GM23248 (cell line): ENCODE measurements at regions not wholly inside any gene's neighbourhood (a gene's known extent, or its start where the extent isn't known, plus 50 kb on each side); places are given as distances from the start of the nearest gene placed in this dataset.

Experiments
- DNase-seq: peaks from one replicate; pipeline ENCODE4 v3.0.0-alpha.2; 2015
- H2AFZ ChIP-seq: fragments of 200-600 bp; sonication (generic); 2 replicates; pipeline ENCODE4 v1.6.1; 2016; ENCODE audit warnings: antibody characterized with exemption
- H3F3A ChIP-seq: fragments of 200-600 bp; sonication (generic); 2 replicates; pipeline ENCODE4 v1.6.1; 2016; ENCODE audit warnings: mild to moderate bottlenecking, antibody characterized with exemption, mixed run types; ENCODE audit not compliant: insufficient read depth
- H3K27ac ChIP-seq: fragments of 200-600 bp; sonication (generic); 2 replicates; pipeline ENCODE4 v1.5.1; 2016; ENCODE audit warnings: mild to moderate bottlenecking
- H3K27me3 ChIP-seq: fragments of 200-600 bp; sonication (generic); replicated peaks from 2 replicates; pipeline ENCODE4 v1.6.1; 2016; ENCODE audit warnings: mild to moderate bottlenecking; ENCODE audit not compliant: insufficient read depth
- H3K36me3 ChIP-seq: fragments of 200-600 bp; sonication (generic); 2 replicates; pipeline ENCODE4 v1.6.1; 2016; ENCODE audit warnings: low read depth, mild to moderate bottlenecking
- H3K4me1 ChIP-seq: fragments of 200-600 bp; sonication (generic); 2 replicates; pipeline ENCODE4 v1.6.1; 2016; ENCODE audit warnings: mild to moderate bottlenecking; ENCODE audit not compliant: insufficient read depth
- H3K4me2 ChIP-seq: fragments of 200-600 bp; sonication (generic); one replicate; pipeline ENCODE4 v1.6.1; 2016; ENCODE audit warnings: mild to moderate bottlenecking; ENCODE audit not compliant: unreplicated experiment
- H3K4me3 ChIP-seq: fragments of 200-600 bp; sonication (generic); 2 replicates; pipeline ENCODE4 v1.5.1; 2016; ENCODE audit warnings: mild to moderate bottlenecking
- H3K79me2 ChIP-seq: fragments of 200-600 bp; sonication (generic); 2 replicates; pipeline ENCODE4 v1.6.1; 2016; ENCODE audit warnings: mild to moderate bottlenecking; ENCODE audit not compliant: insufficient read depth
- H3K9ac ChIP-seq: fragments of 200-600 bp; sonication (generic); 2 replicates; pipeline ENCODE4 v1.6.1; 2016; ENCODE audit warnings: mild to moderate bottlenecking
- H3K9me2 ChIP-seq: fragments of 200-600 bp; sonication (generic); 2 replicates; pipeline ENCODE4 v1.6.1; 2016; ENCODE audit warnings: mixed run types, mild to moderate bottlenecking, moderate library complexity; ENCODE audit not compliant: insufficient read depth
- H3K9me3 ChIP-seq: fragments of 200-600 bp; sonication (generic); one replicate; pipeline ENCODE4 v1.6.1; 2017; ENCODE audit warnings: low read depth
- H4K20me1 ChIP-seq: fragments of 200-600 bp; sonication (generic); 2 replicates; pipeline ENCODE4 v1.6.0; 2016; ENCODE audit not compliant: insufficient read depth
- EZH2 ChIP-seq: fragments of 200-600 bp; sonication (generic); IDR thresholded peaks from 2 replicates; pipeline ENCODE4 v1.6.1; 2018; ENCODE audit warnings: antibody characterized with exemption, mild to moderate bottlenecking; ENCODE audit not compliant: insufficient read depth, poor library complexity, severe bottlenecking
- EZH2phosphoT487 ChIP-seq: fragments of 200-600 bp; sonication (generic); IDR thresholded peaks from 2 replicates; pipeline ENCODE4 v1.6.1; 2018; ENCODE audit warnings: antibody characterized with exemption, moderate library complexity, mild to moderate bottlenecking, low read depth; ENCODE audit not compliant: insufficient read depth
- WGBS, 2 experiments: methylation state at CpG; one replicate each; pipeline ENCODE4 v1.1.6; 2015 to 2017; ENCODE audit warnings: low lambda C conversion rate in 2 of 2, low coverage in 1 of 2; ENCODE audit errors: missing lambda C conversion rate in 2 of 2; 5-methylcytosine and 5-hydroxymethylcytosine counted together
- in situ Hi-C: fragments of 300-500 bp; cut with MboI; formaldehyde crosslinking; loops from 2 replicates; pipeline ENCODE4 v1.15.0; 2020

DNA sequence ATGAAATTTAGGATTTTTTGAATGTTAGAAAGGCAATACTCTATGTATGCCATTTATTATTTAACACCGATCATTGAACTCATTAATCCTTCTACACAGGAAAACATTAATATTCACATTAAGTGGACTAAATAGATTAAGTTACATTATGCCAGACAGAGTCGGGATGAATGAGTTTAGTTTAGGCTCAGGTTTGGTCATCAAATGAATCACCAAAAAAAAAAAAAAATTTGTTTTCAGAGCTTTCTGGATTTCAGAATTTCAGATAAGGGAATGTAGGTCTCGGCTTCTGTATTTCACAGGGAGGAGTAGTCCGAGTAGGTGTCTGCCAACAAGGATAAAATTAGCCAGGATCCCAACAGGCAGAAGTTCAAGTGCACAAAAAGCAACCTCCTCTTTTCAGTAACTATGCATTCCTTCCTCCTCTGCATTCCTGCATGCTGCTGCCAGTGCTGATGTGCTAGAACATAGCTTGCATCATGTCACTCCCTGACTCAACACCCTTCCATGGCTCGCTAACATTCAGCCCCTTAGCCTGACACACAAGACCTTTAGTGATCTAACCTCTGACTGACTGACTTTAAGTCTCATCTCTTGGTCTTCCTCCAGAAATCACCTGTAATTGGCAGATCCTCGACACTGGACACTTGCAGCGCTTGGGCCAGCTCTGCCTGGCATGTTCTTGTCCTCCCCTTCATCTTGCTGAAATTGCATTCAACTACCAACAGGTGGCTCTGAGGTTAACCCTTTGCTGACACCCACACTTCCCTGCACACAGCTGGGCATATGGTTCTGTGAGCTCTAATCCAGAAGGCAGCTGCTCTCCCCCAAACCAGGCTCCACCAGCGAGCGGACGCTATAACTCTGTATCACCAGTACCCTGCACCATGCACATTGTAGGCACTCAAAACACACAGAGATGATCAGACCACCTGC lies 145.4 kb upstream of the PROK2 start:
- H3F3A ChIP-seq = peaks cover 11% of the 10 kb centered on the region; the same call in 1 of the 2 replicates
- H3K9me2 ChIP-seq = no peaks in the 10 kb centered on the region
- H3K4me1 ChIP-seq = peaks cover 6% of the 10 kb centered on the region; the same call in 1 of the 2 replicates
- in situ Hi-C loops = no loop called here
- H3K27ac ChIP-seq = no peak overlapping the region
- no peak overlapping the region for H3K9ac ChIP-seq
- H3K4me3 ChIP-seq = no peak overlapping the region
- H3K79me2 ChIP-seq = no peaks in the 10 kb centered on the region
- H4K20me1 ChIP-seq = no peaks in the 10 kb centered on the region
- peaks cover 8% of the 10 kb centered on the region for H3K27me3 ChIP-seq
- H3K9me3 ChIP-seq = no peaks in the 10 kb centered on the region
- H3K36me3 ChIP-seq = no peaks in the 10 kb centered on the region
- TF ChIP-seq EZH2 = no peak
- TF ChIP-seq EZH2phosphoT487 = no peak
- 63 to 64% methylated on average over 10 of the region's 10 CpGs for WGBS, 2 experiments
- peak; percentile 87 for DNase-seq
- no peak overlapping the region for H2AFZ ChIP-seq
- H3K4me2 ChIP-seq = no peak overlapping the region

DNA sequence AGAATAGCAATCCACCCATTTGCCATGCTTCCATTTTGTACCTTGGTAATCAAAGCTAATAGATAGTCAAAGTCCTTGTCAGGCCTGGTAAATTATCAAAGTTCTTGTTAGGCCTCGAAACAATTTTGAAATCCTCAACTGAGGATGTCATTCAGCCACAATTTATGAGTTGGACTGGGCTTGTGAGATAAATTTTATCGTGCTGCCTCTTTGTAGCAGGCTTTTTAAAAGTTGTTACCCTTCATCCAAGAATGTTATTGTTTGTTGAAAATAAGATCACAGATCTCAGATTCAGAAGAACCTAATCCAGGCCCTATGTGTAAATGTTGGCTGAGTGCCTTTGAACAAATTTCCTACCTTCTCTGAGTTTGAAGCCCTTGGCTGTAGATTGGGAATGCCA lies 143.3 kb upstream of the PROK2 start:
- H3K27me3 ChIP-seq = peaks cover 11% of the 10 kb centered on the region
- no peaks in the 10 kb centered on the region for H3K9me2 ChIP-seq
- DNase-seq = no peak
- no peaks in the 10 kb centered on the region for H3K79me2 ChIP-seq
- no peak overlapping the region for H3K27ac ChIP-seq
- H3F3A ChIP-seq = peaks cover 11% of the 10 kb centered on the region; the same call in 1 of the 2 replicates
- no peak overlapping the region for H2AFZ ChIP-seq
- H3K36me3 ChIP-seq = no peaks in the 10 kb centered on the region
- in situ Hi-C loops = no loop called here
- peaks cover 6% of the 10 kb centered on the region; the same call in 1 of the 2 replicates for H3K4me1 ChIP-seq
- no peaks in the 10 kb centered on the region for H4K20me1 ChIP-seq
- no peaks in the 10 kb centered on the region for H3K9me3 ChIP-seq
- WGBS, 2 experiments = 86 to 91% methylated on average over 2 of the region's 2 CpGs
- TF ChIP-seq EZH2 = no peak
- TF ChIP-seq EZH2phosphoT487 = no peak
- H3K4me3 ChIP-seq = no peak overlapping the region
- no peak overlapping the region for H3K9ac ChIP-seq
- no peak overlapping the region for H3K4me2 ChIP-seq

DNA sequence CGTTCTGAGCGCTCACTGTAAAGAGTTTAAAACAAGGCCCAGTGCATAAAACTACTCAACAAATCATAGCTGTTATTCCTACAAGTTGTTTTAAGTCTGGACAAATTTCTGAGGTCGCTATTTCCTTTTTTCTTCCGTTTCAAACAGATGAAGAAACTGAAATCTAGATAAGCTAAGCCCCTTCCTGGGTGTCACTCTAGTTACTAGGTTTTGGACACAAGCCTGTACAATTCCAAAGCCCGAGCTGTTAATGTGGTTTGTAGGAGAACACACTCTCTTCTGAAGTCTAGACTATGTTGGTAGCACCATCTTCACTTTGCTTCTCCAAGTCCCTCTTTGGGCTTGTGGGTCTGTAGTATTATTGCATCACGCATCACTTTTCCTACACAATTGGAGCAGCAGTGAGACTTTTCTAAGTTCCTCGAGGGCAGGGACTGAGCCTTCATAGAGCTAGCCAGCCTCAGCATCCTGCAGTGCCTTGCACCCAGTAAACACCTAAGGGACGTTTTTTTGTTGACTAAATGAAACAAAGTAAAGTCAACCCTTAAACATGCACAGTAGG lies 142.6 kb upstream of the PROK2 start:
- Histone ChIP-seq H3K4me3 (no peak overlapping the region), H3K9ac (no peak overlapping the region), H3K36me3 (no peaks in the 10 kb centered on the region), H3K27me3 (peaks cover 12% of the 10 kb centered on the region), H4K20me1 (no peaks in the 10 kb centered on the region), H3K4me1 (peaks cover 6% of the 10 kb centered on the region; the same call in 1 of the 2 replicates), H3K9me3 (no peaks in the 10 kb centered on the region), H3K27ac (no peak overlapping the region), H3K4me2 (no peak overlapping the region), H3K9me2 (no peaks in the 10 kb centered on the region), H3F3A (peaks cover 11% of the 10 kb centered on the region; the same call in 1 of the 2 replicates), H3K79me2 (no peaks in the 10 kb centered on the region), H2AFZ (no peak overlapping the region)
- 81 to 84% methylated on average over 8 of the region's 8 CpGs for WGBS, 2 experiments
- TF ChIP-seq EZH2 = no peak
- TF ChIP-seq EZH2phosphoT487 = no peak
- DNase-seq = no peak
- in situ Hi-C loops = no loop called here

DNA sequence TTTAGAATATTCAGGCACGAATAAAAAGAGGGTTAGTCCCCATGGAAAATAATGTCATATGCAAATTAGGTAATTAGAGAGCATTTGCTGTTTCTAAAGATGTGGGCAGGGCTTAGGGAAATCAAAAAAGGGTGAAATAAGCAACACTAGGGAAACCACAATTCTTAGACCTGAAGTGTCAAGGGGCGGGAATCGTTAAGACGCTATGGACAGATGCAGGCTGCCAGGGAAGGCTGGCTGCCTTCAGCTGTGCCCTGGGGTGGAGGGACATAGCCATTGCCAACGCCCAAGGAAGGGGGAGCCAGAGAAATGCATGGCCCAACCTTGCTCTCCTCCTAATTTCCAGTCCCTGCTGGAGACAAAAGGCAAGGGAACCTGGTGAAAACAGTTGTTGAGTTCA lies 141.7 kb upstream of the PROK2 start:
- Histone ChIP-seq H3F3A (peaks cover 11% of the 10 kb centered on the region; the same call in 1 of the 2 replicates), H2AFZ (no peak overlapping the region), H4K20me1 (no peaks in the 10 kb centered on the region), H3K9me3 (no peaks in the 10 kb centered on the region), H3K4me2 (no peak overlapping the region), H3K9ac (no peak overlapping the region), H3K4me3 (no peak overlapping the region), H3K36me3 (no peaks in the 10 kb centered on the region), H3K4me1 (peaks cover 6% of the 10 kb centered on the region; the same call in 1 of the 2 replicates), H3K79me2 (no peaks in the 10 kb centered on the region), H3K9me2 (no peaks in the 10 kb centered on the region), H3K27me3 (peaks cover 19% of the 10 kb centered on the region), H3K27ac (no peak overlapping the region)
- WGBS, 2 experiments = 53 to 57% methylated on average over 5 of the region's 5 CpGs
- in situ Hi-C loops = no loop called here
- DNase-seq = no peak
- no peak for TF ChIP-seq EZH2phosphoT487
- no peak for TF ChIP-seq EZH2
